Keratinocyte (primary cell): ENCODE measurements at regions not wholly inside any gene's neighbourhood (a gene's known extent, or its start where the extent isn't known, plus 50 kb on each side); places are given as distances from the start of the nearest gene placed in this dataset.

Experiments
- DNase-seq: peaks from one replicate; pipeline ENCODE4 v3.0.0-alpha.2; 2011; ENCODE audit warnings: low read depth, missing footprints, low spot score
- FAIRE-seq: peaks from 2 replicates; lab custom pipeline; 2011; peaks lifted over from hg19 to GRCh38; lab: Jason Lieb, UNC
- H2AFZ ChIP-seq: 2 replicates; pipeline ENCODE4 v1.6.0; 2012; ENCODE audit warnings: low read length, control low read depth, inconsistent platforms; ENCODE audit not compliant: control insufficient read depth
- H3K27ac ChIP-seq: 2 replicates; pipeline ENCODE4 v1.5.1; 2011; ENCODE audit warnings: low read length; ENCODE audit not compliant: control insufficient read depth, insufficient read depth
- H3K27me3 ChIP-seq: 3 replicates; pipeline ENCODE4 v1.6.0; 2011; ENCODE audit warnings: low read length; ENCODE audit not compliant: control insufficient read depth, insufficient read depth; ENCODE audit errors: extremely low read depth
- H3K36me3 ChIP-seq, 2 experiments: 2 replicates in 1 of 2; 3 replicates in 1 of 2; pipeline ENCODE4 v1.5.1; 2011; ENCODE audit warnings: low read length in 2 of 2, mild to moderate bottlenecking in 1 of 2; ENCODE audit not compliant: control insufficient read depth in 2 of 2, insufficient read depth in 2 of 2; ENCODE audit errors: extremely low read depth in 1 of 2
- H3K4me1 ChIP-seq: 3 replicates; pipeline ENCODE4 v1.5.1; 2011; ENCODE audit warnings: low read length; ENCODE audit not compliant: control insufficient read depth, insufficient read depth; ENCODE audit errors: extremely low read depth
- H3K4me2 ChIP-seq: 3 replicates; pipeline ENCODE4 v1.6.0; 2011; ENCODE audit warnings: low read depth, low read length; ENCODE audit not compliant: control insufficient read depth, insufficient read depth; ENCODE audit errors: extremely low read depth
- H3K4me3 ChIP-seq, 3 experiments: fragments of 200-600 bp in 1 of 3; sonication (generic) in 1 of 3; 2 replicates in 2 of 3; 3 replicates in 1 of 3; pipeline ENCODE4 v1.5.1; 2011 to 2016; ENCODE audit warnings: low read length in 3 of 3, mild to moderate bottlenecking in 3 of 3, control low read depth in 2 of 3, inconsistent platforms in 1 of 3, low read depth in 1 of 3, mixed read lengths in 1 of 3, mixed run types in 1 of 3, moderate library complexity in 1 of 3; ENCODE audit not compliant: control insufficient read depth in 2 of 3, insufficient read depth in 2 of 3; ENCODE audit errors: extremely low read depth in 1 of 3
- H3K79me2 ChIP-seq: 2 replicates; pipeline ENCODE4 v1.6.0; 2012; ENCODE audit warnings: low read length; ENCODE audit not compliant: control insufficient read depth, insufficient read depth
- H3K9ac ChIP-seq: 3 replicates; pipeline ENCODE4 v1.6.0; 2011; ENCODE audit warnings: low read length; ENCODE audit not compliant: control insufficient read depth, insufficient read depth; ENCODE audit errors: extremely low read depth
- H3K9me1 ChIP-seq: 3 replicates; pipeline ENCODE4 v1.6.0; 2011; ENCODE audit warnings: low read length; ENCODE audit not compliant: control insufficient read depth, insufficient read depth; ENCODE audit errors: extremely low read depth
- H3K9me3 ChIP-seq: 2 replicates; pipeline ENCODE4 v1.5.1; 2012; ENCODE audit warnings: low read depth, low read length; ENCODE audit not compliant: control insufficient read depth
- H4K20me1 ChIP-seq: 3 replicates; pipeline ENCODE4 v1.6.0; 2011; ENCODE audit warnings: low read length; ENCODE audit not compliant: control insufficient read depth, insufficient read depth; ENCODE audit errors: extremely low read depth
- CTCF ChIP-seq, 3 experiments: IDR thresholded peaks in 1 of 3; conservative IDR thresholded peaks in 1 of 3; optimal IDR thresholded peaks in 1 of 3; 2 replicates in 2 of 3; 3 replicates in 1 of 3; pipeline versions ENCODE3 to v1.5.1; 2011; ENCODE audit warnings: low read length in 3 of 3, mild to moderate bottlenecking in 3 of 3, moderate library complexity in 2 of 3, control low read depth in 1 of 3, inconsistent platforms in 1 of 3; ENCODE audit not compliant: insufficient read depth in 2 of 3; ENCODE audit errors: extremely low read depth in 1 of 3
- EZH2 ChIP-seq: IDR thresholded peaks from one replicate; pipeline ENCODE4 v1.6.1; 2012; ENCODE audit warnings: inconsistent platforms, mild to moderate bottlenecking, low read length, moderate library complexity
- dilution Hi-C: fragments of 300-500 bp; cut with MboI; formaldehyde crosslinking; loops from one replicate; pipeline ENCODE4 v1.7.0; 2020; ENCODE audit warnings: low sequenced_read_pairs; ENCODE audit not compliant: extremely low pct_ligation_motif_present

GRCh38 chr3:88509582-88509981, 359.8 kb downstream of the C3orf38 start:
- Histone ChIP-seq H3K9me1 (no peaks in the 10 kb centered on the region), H3K27me3 (no peaks in the 10 kb centered on the region), H3K9me3 (no peaks in the 10 kb centered on the region), H3K79me2 (no peaks in the 10 kb centered on the region), H3K36me3 (no peaks in the 10 kb centered on the region), H3K4me3 (no peak overlapping the region), H3K27ac (no peak overlapping the region), H3K4me1 (no peaks in the 10 kb centered on the region), H2AFZ (no peak overlapping the region), H4K20me1 (no peaks in the 10 kb centered on the region), H3K9ac (no peak overlapping the region), H3K4me2 (no peak overlapping the region)
- no peak for FAIRE-seq
- dilution Hi-C loops: no loop called here
- no peak for DNase-seq
- TF ChIP-seq CTCF (optimal IDR thresholded peaks at IDR 0.05 in 1 of 3, IDR thresholded peaks at IDR 0.05 in 1 of 3, conservative IDR thresholded peaks at IDR 0.05 in 1 of 3; ENCODE audit: extremely low read depth in 1 of 3, insufficient read depth in 2 of 3, low read length in 3 of 3): no peak
- no peak for TF ChIP-seq EZH2

- H3K4me3 ChIP-seq: no peak overlapping the region
- no peak for FAIRE-seq
- no peaks in the 10 kb centered on the region for H3K27me3 ChIP-seq
- H3K79me2 ChIP-seq: no peaks in the 10 kb centered on the region
- no peaks in the 10 kb centered on the region for H3K36me3 ChIP-seq
- no peak overlapping the region for H3K4me2 ChIP-seq
- no peaks in the 10 kb centered on the region for H3K9me1 ChIP-seq
- H3K4me1 ChIP-seq: no peaks in the 10 kb centered on the region
- dilution Hi-C loops: no loop called here
- DNase-seq: no peak
- H3K9me3 ChIP-seq: peaks cover 4% of the 10 kb centered on the region
- H2AFZ ChIP-seq: no peak overlapping the region
- TF ChIP-seq CTCF (optimal IDR thresholded peaks at IDR 0.05 in 1 of 3, IDR thresholded peaks at IDR 0.05 in 1 of 3, conservative IDR thresholded peaks at IDR 0.05 in 1 of 3; ENCODE audit: extremely low read depth in 1 of 3, insufficient read depth in 2 of 3, low read length in 3 of 3): no peak
- TF ChIP-seq EZH2: no peak
- H3K9ac ChIP-seq: no peak overlapping the region
- H3K27ac ChIP-seq: no peak overlapping the region
- H4K20me1 ChIP-seq: no peaks in the 10 kb centered on the region
These were observed 378.7 kb downstream of the C3orf38 start for GRCh38 chr3:88528494-88528893.
